ENCODE measurements at regions not wholly inside any gene's neighbourhood (a gene's known extent, or its start where the extent isn't known, plus 50 kb on each side); places are given as distances from the start of the nearest gene placed in this dataset.

DNA sequence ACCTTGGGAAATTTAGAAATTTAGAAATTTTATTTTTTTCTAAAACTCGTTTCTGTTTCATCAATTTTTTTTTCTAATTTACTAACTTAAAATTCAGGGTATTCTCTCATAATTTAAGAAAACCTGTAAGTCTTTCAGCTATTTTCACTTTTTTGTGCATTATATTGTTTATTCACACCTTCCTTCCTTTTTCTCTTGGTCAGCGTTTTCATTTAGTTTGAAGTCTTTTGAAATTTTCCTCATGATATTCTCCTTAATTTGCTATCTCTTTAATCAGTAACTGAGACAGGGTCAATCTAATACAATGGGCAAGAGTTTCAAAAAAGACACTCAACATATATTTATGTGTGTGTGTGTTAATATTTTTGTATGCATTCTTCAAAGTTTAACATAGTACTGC lies 50.5 kb upstream of the MSTN start:
- TF ChIP-seq CTCF (IDR thresholded peaks at IDR 0.05; ENCODE audit: low read depth, low read length): no peak
- DNase-seq: no peak
- Histone ChIP-seq H3K4me3 (ENCODE audit: low read depth, low read length) (no peak overlapping the region), H3K27me3 (ENCODE audit: insufficient read depth, low read depth, severe bottlenecking) (no peaks in the 10 kb centered on the region), H3K36me3 (no peaks in the 10 kb centered on the region), H3K9me3 (ENCODE audit: severe bottlenecking) (no peaks in the 10 kb centered on the region), H3K27ac (no peak overlapping the region)

Measured in WERI-Rb-1 (cell line).